GM23338 (cell line): ENCODE measurements at regions not wholly inside any gene's neighbourhood (a gene's known extent, or its start where the extent isn't known, plus 50 kb on each side); places are given as distances from the start of the nearest gene placed in this dataset.

Source experiments
- CREB1 ChIP-seq: fragments of 250-450 bp; sonication (Bioruptor Pico); IDR thresholded peaks from 2 replicates; pipeline ENCODE4 v1.5.0; 2020; ENCODE audit warnings: low read depth, mild to moderate bottlenecking, moderate library complexity
- EZH2 ChIP-seq: fragments of 200-600 bp; sonication (generic); IDR thresholded peaks from one replicate; pipeline ENCODE4 v1.8.0; 2017; ENCODE audit warnings: antibody characterized with exemption, mild to moderate bottlenecking, low read depth; ENCODE audit not compliant: unreplicated experiment
- EZH2phosphoT487 ChIP-seq: fragments of 200-600 bp; sonication (generic); IDR thresholded peaks from one replicate; pipeline ENCODE4 v1.8.1; 2018; ENCODE audit warnings: antibody characterized with exemption; ENCODE audit not compliant: unreplicated experiment
- JUNB ChIP-seq: IDR thresholded peaks from one replicate; pipeline ENCODE4 v1.6.1; 2016; ENCODE audit warnings: antibody characterized with exemption; ENCODE audit not compliant: unreplicated experiment
- ZNF114 ChIP-seq: fragments of 250-450 bp; sonication (Bioruptor Pico); IDR thresholded peaks from 2 replicates; pipeline ENCODE4 v1.5.0; 2020; ENCODE audit warnings: mild to moderate bottlenecking, moderate library complexity
- TF ChIP-seq, protein P1 (sequence below), 2 experiments: fragments of 200-600 bp in 1 of 2; sonication (generic) in 1 of 2; conservative IDR thresholded peaks; 2 replicates each; pipeline versions ENCODE4 v1.5.1 to v1.6.1; 2016 to 2017; ENCODE audit warnings: antibody characterized with exemption in 2 of 2, low read depth in 2 of 2, mild to moderate bottlenecking in 2 of 2, moderate library complexity in 1 of 2
- TF ChIP-seq, protein P2 (sequence below): IDR thresholded peaks from one replicate; pipeline ENCODE4 v1.6.1; 2018; ENCODE audit warnings: antibody characterized with exemption; ENCODE audit not compliant: unreplicated experiment

DNA sequence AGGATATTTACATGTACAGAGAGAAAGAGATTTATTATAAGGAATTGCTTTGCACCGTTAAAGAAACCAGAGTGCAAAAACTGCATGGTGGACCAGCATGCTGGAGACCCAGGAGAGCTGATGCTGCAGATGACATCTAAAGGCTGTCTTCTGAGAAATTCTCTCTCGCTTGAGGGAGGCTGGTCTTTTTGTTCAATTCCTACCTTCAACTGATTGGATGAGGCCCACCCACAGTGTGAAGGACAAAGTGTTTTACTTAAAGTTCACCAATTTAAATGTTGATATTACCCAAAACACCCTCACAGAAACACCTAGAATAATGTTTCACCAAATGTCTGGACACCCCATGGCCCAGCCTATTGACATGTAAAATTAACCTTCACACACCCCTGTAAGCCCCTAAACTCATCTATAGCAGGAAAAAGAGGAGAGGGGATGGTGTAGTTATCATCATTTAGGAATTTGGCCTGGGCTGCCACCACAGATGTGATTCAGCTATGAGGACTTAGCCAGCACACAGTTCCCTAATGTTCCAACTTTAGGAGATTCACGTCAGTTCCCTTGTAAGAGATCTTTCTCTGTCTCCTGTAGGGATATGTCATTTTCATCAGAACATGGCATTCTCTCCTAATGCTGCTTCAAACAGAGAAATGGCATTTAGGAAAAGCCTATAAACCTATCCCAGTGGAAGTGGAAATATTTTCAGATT lies 358.2 kb upstream of the TLE4 start:
- TF ChIP-seq, protein P1, sequence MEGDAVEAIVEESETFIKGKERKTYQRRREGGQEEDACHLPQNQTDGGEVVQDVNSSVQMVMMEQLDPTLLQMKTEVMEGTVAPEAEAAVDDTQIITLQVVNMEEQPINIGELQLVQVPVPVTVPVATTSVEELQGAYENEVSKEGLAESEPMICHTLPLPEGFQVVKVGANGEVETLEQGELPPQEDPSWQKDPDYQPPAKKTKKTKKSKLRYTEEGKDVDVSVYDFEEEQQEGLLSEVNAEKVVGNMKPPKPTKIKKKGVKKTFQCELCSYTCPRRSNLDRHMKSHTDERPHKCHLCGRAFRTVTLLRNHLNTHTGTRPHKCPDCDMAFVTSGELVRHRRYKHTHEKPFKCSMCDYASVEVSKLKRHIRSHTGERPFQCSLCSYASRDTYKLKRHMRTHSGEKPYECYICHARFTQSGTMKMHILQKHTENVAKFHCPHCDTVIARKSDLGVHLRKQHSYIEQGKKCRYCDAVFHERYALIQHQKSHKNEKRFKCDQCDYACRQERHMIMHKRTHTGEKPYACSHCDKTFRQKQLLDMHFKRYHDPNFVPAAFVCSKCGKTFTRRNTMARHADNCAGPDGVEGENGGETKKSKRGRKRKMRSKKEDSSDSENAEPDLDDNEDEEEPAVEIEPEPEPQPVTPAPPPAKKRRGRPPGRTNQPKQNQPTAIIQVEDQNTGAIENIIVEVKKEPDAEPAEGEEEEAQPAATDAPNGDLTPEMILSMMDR (conservative IDR thresholded peaks at IDR 0.05; ENCODE audit: low read depth in 2 of 2) = no peak
- no peak for TF ChIP-seq ZNF114 (CRISPR knock-in tag)
- TF ChIP-seq JUNB = no peak
- no peak for TF ChIP-seq EZH2
- no peak for TF ChIP-seq EZH2phosphoT487
- TF ChIP-seq CREB1 (CRISPR knock-in tag) = no peak
- TF ChIP-seq, protein P2, sequence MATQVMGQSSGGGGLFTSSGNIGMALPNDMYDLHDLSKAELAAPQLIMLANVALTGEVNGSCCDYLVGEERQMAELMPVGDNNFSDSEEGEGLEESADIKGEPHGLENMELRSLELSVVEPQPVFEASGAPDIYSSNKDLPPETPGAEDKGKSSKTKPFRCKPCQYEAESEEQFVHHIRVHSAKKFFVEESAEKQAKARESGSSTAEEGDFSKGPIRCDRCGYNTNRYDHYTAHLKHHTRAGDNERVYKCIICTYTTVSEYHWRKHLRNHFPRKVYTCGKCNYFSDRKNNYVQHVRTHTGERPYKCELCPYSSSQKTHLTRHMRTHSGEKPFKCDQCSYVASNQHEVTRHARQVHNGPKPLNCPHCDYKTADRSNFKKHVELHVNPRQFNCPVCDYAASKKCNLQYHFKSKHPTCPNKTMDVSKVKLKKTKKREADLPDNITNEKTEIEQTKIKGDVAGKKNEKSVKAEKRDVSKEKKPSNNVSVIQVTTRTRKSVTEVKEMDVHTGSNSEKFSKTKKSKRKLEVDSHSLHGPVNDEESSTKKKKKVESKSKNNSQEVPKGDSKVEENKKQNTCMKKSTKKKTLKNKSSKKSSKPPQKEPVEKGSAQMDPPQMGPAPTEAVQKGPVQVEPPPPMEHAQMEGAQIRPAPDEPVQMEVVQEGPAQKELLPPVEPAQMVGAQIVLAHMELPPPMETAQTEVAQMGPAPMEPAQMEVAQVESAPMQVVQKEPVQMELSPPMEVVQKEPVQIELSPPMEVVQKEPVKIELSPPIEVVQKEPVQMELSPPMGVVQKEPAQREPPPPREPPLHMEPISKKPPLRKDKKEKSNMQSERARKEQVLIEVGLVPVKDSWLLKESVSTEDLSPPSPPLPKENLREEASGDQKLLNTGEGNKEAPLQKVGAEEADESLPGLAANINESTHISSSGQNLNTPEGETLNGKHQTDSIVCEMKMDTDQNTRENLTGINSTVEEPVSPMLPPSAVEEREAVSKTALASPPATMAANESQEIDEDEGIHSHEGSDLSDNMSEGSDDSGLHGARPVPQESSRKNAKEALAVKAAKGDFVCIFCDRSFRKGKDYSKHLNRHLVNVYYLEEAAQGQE = no peak
